H9 (cell line): ENCODE measurements at regions not wholly inside any gene's neighbourhood (a gene's known extent, or its start where the extent isn't known, plus 50 kb on each side); places are given as distances from the start of the nearest gene placed in this dataset.

Experiments used
- DNase-seq: peaks from one replicate; pipeline ENCODE4 v3.0.0-alpha.2; 2017
- H2AFZ ChIP-seq: one replicate; pipeline ENCODE4 v1.6.1; 2013; ENCODE audit warnings: mild to moderate bottlenecking, low read length, control low read depth, moderate library complexity
- H2AK5ac ChIP-seq: 2 replicates; pipeline ENCODE4 v1.6.1; 2013; ENCODE audit warnings: low read length, control low read depth, mixed read lengths; ENCODE audit not compliant: insufficient read length
- H2BK120ac ChIP-seq: one replicate; pipeline ENCODE4 v1.6.1; 2013; ENCODE audit warnings: low read depth, mild to moderate bottlenecking, low read length, control low read depth, inconsistent platforms; ENCODE audit not compliant: poor library complexity, severe bottlenecking
- H2BK12ac ChIP-seq: 2 replicates; pipeline ENCODE4 v1.6.1; 2013; ENCODE audit warnings: low read length, control low read depth, mixed read lengths, low read depth; ENCODE audit not compliant: insufficient read length
- H2BK15ac ChIP-seq: 2 replicates; pipeline ENCODE4 v1.6.1; 2013; ENCODE audit warnings: low read depth, low read length, control low read depth
- H2BK20ac ChIP-seq: one replicate; pipeline ENCODE4 v1.6.1; 2013; ENCODE audit warnings: low read depth, mild to moderate bottlenecking, low read length, control low read depth, inconsistent platforms; ENCODE audit not compliant: poor library complexity, severe bottlenecking
- H2BK5ac ChIP-seq: 2 replicates; pipeline ENCODE4 v1.6.1; 2013; ENCODE audit warnings: low read length, control low read depth, mixed read lengths; ENCODE audit not compliant: insufficient read length
- H3K14ac ChIP-seq: 2 replicates; pipeline ENCODE4 v1.6.1; 2013; ENCODE audit warnings: low read length, control low read depth; ENCODE audit not compliant: insufficient read depth
- H3K18ac ChIP-seq: 2 replicates; pipeline ENCODE4 v1.6.1; 2013; ENCODE audit warnings: low read depth, mild to moderate bottlenecking, mixed read lengths, low read length, control low read depth; ENCODE audit not compliant: insufficient read length
- H3K23ac ChIP-seq: 2 replicates; pipeline ENCODE4 v1.6.1; 2013; ENCODE audit warnings: low read length, control low read depth, mixed read lengths, low read depth; ENCODE audit not compliant: insufficient read length
- H3K23me2 ChIP-seq: 2 replicates; pipeline ENCODE4 v1.6.1; 2013; ENCODE audit warnings: low read depth, mild to moderate bottlenecking, mixed read lengths, low read length, control low read depth; ENCODE audit not compliant: insufficient read length, poor library complexity, severe bottlenecking
- H3K27ac ChIP-seq: 2 replicates; pipeline ENCODE4 v1.5.1; 2013; ENCODE audit warnings: low read length, control low read depth, mixed read lengths, low read depth; ENCODE audit not compliant: insufficient read length
- H3K27me3 ChIP-seq: 2 replicates; pipeline ENCODE4 v1.6.1; 2013; ENCODE audit warnings: low read length, control low read depth, inconsistent platforms; ENCODE audit not compliant: insufficient read depth
- H3K4ac ChIP-seq: 2 replicates; pipeline ENCODE4 v1.6.1; 2013; ENCODE audit warnings: low read depth, mild to moderate bottlenecking, control low read depth, inconsistent platforms, low read length, moderate library complexity
- H3K4me1 ChIP-seq: 2 replicates; pipeline ENCODE4 v1.6.1; 2013; ENCODE audit warnings: low read length, control low read depth, inconsistent platforms; ENCODE audit not compliant: insufficient read depth
- H3K4me2 ChIP-seq: 2 replicates; pipeline ENCODE4 v1.6.1; 2013; ENCODE audit warnings: low read length, control low read depth, mixed read lengths; ENCODE audit not compliant: insufficient read length, insufficient read depth
- H3K56ac ChIP-seq: 2 replicates; pipeline ENCODE4 v1.6.1; 2013; ENCODE audit warnings: low read depth, mild to moderate bottlenecking, mixed read lengths, low read length, control low read depth; ENCODE audit not compliant: insufficient read length
- H3K79me1 ChIP-seq: 2 replicates; pipeline ENCODE4 v1.6.1; 2013; ENCODE audit warnings: low read depth, mild to moderate bottlenecking, moderate library complexity, low read length, control low read depth, inconsistent platforms; ENCODE audit not compliant: insufficient read depth, poor library complexity, severe bottlenecking
- H3K79me2 ChIP-seq: 2 replicates; pipeline ENCODE4 v1.6.1; 2013; ENCODE audit warnings: low read length, control low read depth, inconsistent platforms; ENCODE audit not compliant: insufficient read depth
- H3K9ac ChIP-seq: 2 replicates; pipeline ENCODE4 v1.6.1; 2013; ENCODE audit warnings: low read length, control low read depth, mixed read lengths; ENCODE audit not compliant: insufficient read length; ENCODE audit errors: extremely low read depth
- H3K9me3 ChIP-seq: one replicate; pipeline ENCODE4 v1.6.1; 2013; ENCODE audit warnings: low read depth, low read length, inconsistent platforms; ENCODE audit not compliant: control insufficient read depth
- H3T11ph ChIP-seq: one replicate; pipeline ENCODE4 v1.6.1; 2013; ENCODE audit warnings: mild to moderate bottlenecking, low read length, control low read depth, inconsistent platforms
- H4K20me1 ChIP-seq: one replicate; pipeline ENCODE4 v1.6.1; 2013; ENCODE audit not compliant: control insufficient read depth, insufficient read length, insufficient read depth
- H4K5ac ChIP-seq: 2 replicates; pipeline ENCODE4 v1.6.1; 2013; ENCODE audit warnings: low read depth, mild to moderate bottlenecking, mixed read lengths, low read length, control low read depth; ENCODE audit not compliant: insufficient read length
- H4K8ac ChIP-seq: replicated peaks from 2 replicates; pipeline ENCODE4 v1.6.1; 2013; ENCODE audit warnings: low read length, control low read depth, mixed read lengths, low read depth; ENCODE audit not compliant: insufficient read length
- H4K91ac ChIP-seq: 2 replicates; pipeline ENCODE4 v1.6.1; 2013; ENCODE audit warnings: low read depth, mild to moderate bottlenecking, moderate library complexity, mixed read lengths, low read length, control low read depth; ENCODE audit not compliant: insufficient read length
- H3K27ac Mint-ChIP-seq, 3 experiments: 2 replicates in 2 of 3; 3 replicates in 1 of 3; pipeline ENCODE4 v1.8.0; 2020 to 2021; ENCODE audit warnings: mixed read lengths in 3 of 3, mild to moderate bottlenecking in 1 of 3, moderate library complexity in 1 of 3
- H3K27me3 Mint-ChIP-seq: 2 replicates; pipeline ENCODE4 v1.8.0; 2021; ENCODE audit warnings: low read depth, mild to moderate bottlenecking, moderate library complexity, mixed read lengths
- H3K36me3 Mint-ChIP-seq, 3 experiments: 2 replicates in 2 of 3; 3 replicates in 1 of 3; pipeline ENCODE4 v1.8.0; 2020 to 2021; ENCODE audit warnings: low read depth in 3 of 3, mixed read lengths in 3 of 3; ENCODE audit not compliant: insufficient read depth in 1 of 3
- H3K4me1 Mint-ChIP-seq, 2 experiments: 2 replicates each; pipeline ENCODE4 v1.8.0; 2020; ENCODE audit warnings: mixed read lengths in 2 of 2
- H3K4me3 Mint-ChIP-seq, 2 experiments: 2 replicates in 1 of 2; 3 replicates in 1 of 2; pipeline ENCODE4 v1.8.0; 2020 to 2021; ENCODE audit warnings: mild to moderate bottlenecking in 2 of 2, mixed read lengths in 2 of 2, moderate library complexity in 1 of 2
- H3K9me3 Mint-ChIP-seq, 2 experiments: 2 replicates in 1 of 2; 3 replicates in 1 of 2; pipeline ENCODE4 v1.8.0; 2020; ENCODE audit warnings: mild to moderate bottlenecking in 2 of 2, mixed read lengths in 2 of 2, moderate library complexity in 1 of 2
- CTCF ChIP-seq: fragments of 200-600 bp; sonication (generic); conservative IDR thresholded peaks from 3 replicates; pipeline ENCODE4 v1.8.0; 2021; ENCODE audit warnings: antibody characterized with exemption, mild to moderate bottlenecking

GRCh38 chr18:39786477-39786876 lies 2168.6 kb upstream of the PIK3C3 start:
- H3K27me3 Mint-ChIP-seq, result no peaks in the 10 kb centered on the region
- no peak overlapping the region for H3K56ac ChIP-seq

More at GRCh38 chr18:39786477-39786876, 2168.6 kb upstream of the PIK3C3 start:
- no peaks in the 10 kb centered on the region for H4K20me1 ChIP-seq
- no peak overlapping the region for H3K23ac ChIP-seq
- no peak overlapping the region for H3K9ac ChIP-seq
- TF ChIP-seq CTCF, result no peak
- H3K14ac ChIP-seq, result no peak overlapping the region
- peaks cover 14% of the 10 kb centered on the region for H3K4me1 ChIP-seq
- Mint-ChIP-seq H3K4me1 (peaks cover 46 to 55% of the 10 kb centered on the region in 2 experiments), H3K27ac (no peak overlapping the region), H3K36me3 (0 out of 7 replicates have a peak, but pooled peaks cover 0 to 2% (median 0%) of the 10 kb centered on the region in 3 experiments), H3K9me3 (no peaks in the 10 kb centered on the region), H3K4me3 (no peak overlapping the region)
- H2BK5ac ChIP-seq, result no peak overlapping the region
- no peak overlapping the region for H4K91ac ChIP-seq
- no peak overlapping the region for H3T11ph ChIP-seq
- peaks cover 4% of the 10 kb centered on the region; the same call in 1 of the 2 replicates for H3K79me2 ChIP-seq
- H4K5ac ChIP-seq, result no peak overlapping the region
- H3K4ac ChIP-seq, result no peak overlapping the region
- H2AFZ ChIP-seq, result no peak overlapping the region
- H2BK20ac ChIP-seq, result no peak overlapping the region
- no peak overlapping the region for H3K18ac ChIP-seq
- H3K9me3 ChIP-seq, result no peaks in the 10 kb centered on the region
- DNase-seq, result no peak
- H2AK5ac ChIP-seq, result no peak overlapping the region
- H3K27me3 ChIP-seq, result no peaks in the 10 kb centered on the region
- H3K4me2 ChIP-seq, result no peak overlapping the region
- no peak overlapping the region for H2BK15ac ChIP-seq
- no peak overlapping the region for H2BK12ac ChIP-seq
- peaks cover 3% of the 10 kb centered on the region for H3K79me1 ChIP-seq
- no peak overlapping the region for H4K8ac ChIP-seq
- no peaks in the 10 kb centered on the region for H3K23me2 ChIP-seq
- no peak overlapping the region for H3K27ac ChIP-seq
- no peak overlapping the region for H2BK120ac ChIP-seq
